H1 (cell line): ENCODE measurements at regions not wholly inside any gene's neighbourhood (a gene's known extent, or its start where the extent isn't known, plus 50 kb on each side); places are given as distances from the start of the nearest gene placed in this dataset.

Source experiments
- CTCF ChIA-PET: fragments of 300-600 bp; sonication (Branson Sonifier 250); formaldehyde crosslinking; loops from one replicate; lab custom pipeline; 2021; ENCODE audit not compliant: partially characterized antibody; lab: Charles Lee
- POLR2A ChIA-PET: fragments of 300-600 bp; sonication (Branson Sonifier 250); formaldehyde crosslinking; loops from one replicate; lab custom pipeline; 2021; ENCODE audit warnings: inconsistent platforms; ENCODE audit not compliant: partially characterized antibody; lab: Charles Lee
- DNase-seq, 2 experiments: peaks; one replicate each; pipeline versions ENCODE4 v3.0.0 to v3.0.0-alpha.2; 2010 to 2022; ENCODE audit warnings: low spot score in 2 of 2, low read depth in 1 of 2, mixed read lengths in 1 of 2
- FAIRE-seq: peaks from 2 replicates; lab custom pipeline; 2011; peaks lifted over from hg19 to GRCh38; lab: Jason Lieb, UNC
- H2AFZ ChIP-seq: 2 replicates; pipeline ENCODE4 v1.8.1; 2012; ENCODE audit warnings: low read length, inconsistent platforms
- H2AK5ac ChIP-seq: 2 replicates; pipeline ENCODE4 v1.6.1; 2013; ENCODE audit warnings: low read depth, low read length
- H2BK120ac ChIP-seq: replicated peaks from 2 replicates; pipeline ENCODE3; 2013; ENCODE audit warnings: low read depth, low read length, inconsistent platforms
- H2BK12ac ChIP-seq: 2 replicates; pipeline ENCODE4 v1.6.1; 2013; ENCODE audit warnings: low read depth, low read length
- H2BK15ac ChIP-seq: 2 replicates; pipeline ENCODE4 v1.6.1; 2013; ENCODE audit warnings: low read length
- H2BK20ac ChIP-seq: 2 replicates; pipeline ENCODE4 v1.6.1; 2013; ENCODE audit warnings: low read length
- H2BK5ac ChIP-seq: 2 replicates; pipeline ENCODE4 v1.6.1; 2013; ENCODE audit warnings: low read depth, low read length
- H3K14ac ChIP-seq: 2 replicates; pipeline ENCODE4 v1.6.1; 2013; ENCODE audit warnings: inconsistent platforms; ENCODE audit not compliant: insufficient read length
- H3K18ac ChIP-seq: 2 replicates; pipeline ENCODE4 v1.6.1; 2013; ENCODE audit warnings: low read length; ENCODE audit errors: extremely low read depth
- H3K23ac ChIP-seq: 2 replicates; pipeline ENCODE4 v1.6.1; 2013; ENCODE audit warnings: inconsistent platforms; ENCODE audit not compliant: insufficient read length
- H3K23me2 ChIP-seq: 2 replicates; pipeline ENCODE4 v1.6.1; 2013; ENCODE audit warnings: low read depth, low read length
- H3K27ac ChIP-seq: 2 replicates; pipeline ENCODE4 v1.6.1; 2011; ENCODE audit warnings: low read depth, low read length, inconsistent platforms
- H3K27me3 ChIP-seq, 4 experiments: replicated peaks in 1 of 4; 1 replicate in 1 of 4; 2 replicates in 3 of 4; pipeline versions ENCODE4 v1.6.1 to v1.8.1; 2011 to 2013; ENCODE audit warnings: low read length in 3 of 4, mild to moderate bottlenecking in 3 of 4, inconsistent platforms in 2 of 4, mixed read lengths in 2 of 4, moderate library complexity in 1 of 4; ENCODE audit not compliant: control insufficient read depth in 3 of 4, insufficient read depth in 3 of 4; ENCODE audit errors: extremely low read depth in 1 of 4
- H3K36me3 ChIP-seq, 4 experiments: 2 replicates each; pipeline versions ENCODE4 v1.6.1 to v1.8.1; 2011 to 2013; ENCODE audit warnings: mild to moderate bottlenecking in 4 of 4, low read length in 3 of 4, moderate library complexity in 2 of 4, control low read depth in 1 of 4, inconsistent platforms in 1 of 4; ENCODE audit not compliant: insufficient read depth in 4 of 4, control insufficient read depth in 2 of 4
- H3K4ac ChIP-seq: replicated peaks from 2 replicates; pipeline ENCODE3; 2013; ENCODE audit warnings: low read length, low read depth, mixed read lengths, inconsistent platforms; ENCODE audit not compliant: insufficient read length
- H3K4me1 ChIP-seq, 4 experiments: replicated peaks in 1 of 4; 1 replicate in 1 of 4; 2 replicates in 3 of 4; pipeline versions ENCODE4 v1.6.1 to v1.8.1; 2011 to 2013; ENCODE audit warnings: low read length in 3 of 4, inconsistent platforms in 2 of 4, mixed read lengths in 1 of 4; ENCODE audit not compliant: insufficient read depth in 4 of 4, control insufficient read depth in 3 of 4
- H3K4me2 ChIP-seq, 2 experiments: 2 replicates each; pipeline versions ENCODE4 v1.6.1 to v1.8.1; 2011 to 2013; ENCODE audit warnings: low read depth in 2 of 2, low read length in 2 of 2, control low read depth in 1 of 2, inconsistent platforms in 1 of 2, mild to moderate bottlenecking in 1 of 2; ENCODE audit not compliant: insufficient read depth in 1 of 2
- H3K4me3 ChIP-seq, 4 experiments: fragments of 200-600, 300-600 bp in 1 of 4; sonication (generic), shearing (Covaris generic), sonication (Bioruptor Twin) in 1 of 4; 2 replicates each; pipeline versions ENCODE4 v1.5.1 to v1.8.1; 2011 to 2016; ENCODE audit warnings: low read length in 4 of 4, low read depth in 3 of 4, control low read depth in 2 of 4, inconsistent platforms in 2 of 4, mild to moderate bottlenecking in 2 of 4, mixed read lengths in 1 of 4, moderate library complexity in 1 of 4; ENCODE audit not compliant: insufficient read depth in 2 of 4; ENCODE audit errors: extremely low read depth in 1 of 4
- H3K56ac ChIP-seq: replicated peaks from 2 replicates; pipeline ENCODE3; 2013; ENCODE audit warnings: low read depth, mild to moderate bottlenecking, mixed read lengths, low read length, inconsistent platforms; ENCODE audit not compliant: insufficient read length
- H3K79me1 ChIP-seq: 2 replicates; pipeline ENCODE4 v1.6.1; 2013; ENCODE audit warnings: low read depth, low read length, control low read depth
- H3K79me2 ChIP-seq, 2 experiments: 2 replicates each; pipeline versions ENCODE4 v1.6.1 to v1.8.1; 2012 to 2013; ENCODE audit warnings: low read length in 2 of 2, mild to moderate bottlenecking in 2 of 2, inconsistent platforms in 1 of 2; ENCODE audit not compliant: insufficient read depth in 2 of 2, control insufficient read depth in 1 of 2
- H3K9ac ChIP-seq, 4 experiments: replicated peaks in 1 of 4; 1 replicate in 1 of 4; 2 replicates in 3 of 4; pipeline versions ENCODE4 v1.6.1 to v1.8.1; 2011 to 2013; ENCODE audit warnings: low read depth in 3 of 4, low read length in 3 of 4, control low read depth in 2 of 4, mild to moderate bottlenecking in 2 of 4, moderate library complexity in 2 of 4, inconsistent platforms in 1 of 4; ENCODE audit errors: extremely low read depth in 1 of 4
- H3K9me3 ChIP-seq, 2 experiments: 2 replicates each; pipeline versions ENCODE4 v1.6.1 to v1.8.1; 2012 to 2013; ENCODE audit warnings: mild to moderate bottlenecking in 2 of 2, moderate library complexity in 2 of 2, control low read depth in 1 of 2, inconsistent platforms in 1 of 2, low read depth in 1 of 2, low read length in 1 of 2, mixed read lengths in 1 of 2; ENCODE audit not compliant: insufficient read depth in 2 of 2
- H4K20me1 ChIP-seq, 2 experiments: replicated peaks in 1 of 2; 2 replicates each; pipeline versions ENCODE3 to v1.8.1; 2011 to 2013; ENCODE audit warnings: inconsistent platforms in 2 of 2, low read length in 2 of 2, mild to moderate bottlenecking in 1 of 2; ENCODE audit not compliant: insufficient read depth in 2 of 2, control insufficient read depth in 1 of 2
- H4K5ac ChIP-seq: 2 replicates; pipeline ENCODE4 v1.6.1; 2013; ENCODE audit warnings: low read length, low read depth, mixed read lengths, inconsistent platforms; ENCODE audit not compliant: insufficient read length
- H4K8ac ChIP-seq: 2 replicates; pipeline ENCODE4 v1.8.0; 2013; ENCODE audit warnings: mild to moderate bottlenecking, moderate library complexity, low read length, inconsistent platforms; ENCODE audit not compliant: insufficient read depth; ENCODE audit errors: extremely low read depth
- H4K91ac ChIP-seq: replicated peaks from 2 replicates; pipeline ENCODE3; 2013; ENCODE audit warnings: low read length, mixed read lengths, inconsistent platforms; ENCODE audit not compliant: insufficient read length
- ATF2 ChIP-seq: IDR thresholded peaks from 2 replicates; pipeline ENCODE4 v1.6.1; 2012; ENCODE audit warnings: low read length, inconsistent platforms
- CBX5 ChIP-seq: fragments of 300-800, 300-1000 bp; sonication (generic); IDR thresholded peaks from 2 replicates; pipeline ENCODE4 v1.7.1; 2016; ENCODE audit warnings: antibody characterized with exemption, low read length, low read depth
- MAFK ChIP-seq: IDR thresholded peaks from 2 replicates; pipeline ENCODE4 v1.6.1; 2012; ENCODE audit warnings: low read depth, mild to moderate bottlenecking, improper control_type of control experiment, low read length
- MAX ChIP-seq: IDR thresholded peaks from 2 replicates; pipeline ENCODE4 v1.6.1; 2012; ENCODE audit warnings: inconsistent platforms
- SP2 ChIP-seq: IDR thresholded peaks from 2 replicates; pipeline ENCODE4 v1.6.1; 2012; ENCODE audit warnings: mild to moderate bottlenecking, low read length, inconsistent platforms
- TEAD4 ChIP-seq: IDR thresholded peaks from 2 replicates; pipeline ENCODE4 v1.6.1; 2012; ENCODE audit warnings: low read depth, low read length, inconsistent platforms, mixed read lengths
- WGBS, 2 experiments: shearing (Covaris generic) in 1 of 2; methylation state at CpG; one replicate each; pipeline versions ENCODE4 v1.1.6 to v1.1.7; 2013 to 2015; ENCODE audit warnings: low lambda C conversion rate in 2 of 2, mixed read lengths in 2 of 2, inconsistent platforms in 1 of 2, low coverage in 1 of 2, missing lambda C conversion rate in 1 of 2; ENCODE audit not compliant: insufficient replicate concordance in 2 of 2, insufficient coverage in 1 of 2, insufficient read length in 1 of 2; ENCODE audit errors: extremely low coverage in 1 of 2, missing lambda C conversion rate in 1 of 2; 5-methylcytosine and 5-hydroxymethylcytosine counted together

GRCh38 chr6:112979830-112980229 is 632.7 kb downstream of the RFPL4B start:
- Histone ChIP-seq H2AFZ (no peak overlapping the region), H3K27ac (no peak overlapping the region), H4K20me1 (no peaks in the 10 kb centered on the region), H3K18ac (no peak overlapping the region), H4K5ac (no peak overlapping the region), H3K27me3 (peaks cover 0 to 1% (median 0%) of the 10 kb centered on the region in 4 experiments; a peak in 1 of 7 replicates), H3K36me3 (no peaks in the 10 kb centered on the region), H3K14ac (no peak overlapping the region), H2BK12ac (no peak overlapping the region), H3K79me1 (no peaks in the 10 kb centered on the region), H2BK15ac (no peak overlapping the region), H3K9ac (no peak overlapping the region), H3K23ac (no peak overlapping the region), H4K8ac (no peak overlapping the region), H2BK20ac (no peak overlapping the region), H3K79me2 (no peaks in the 10 kb centered on the region)
- no peak for DNase-seq
- 97% methylated on average over 5 of the region's 5 CpGs; no CpG with 5 or more reads in 1 of the 2 experiments for WGBS, 2 experiments
- no peak for FAIRE-seq
- TF ChIP-seq TEAD4 (no peak), CBX5 (no peak), SP2 (no peak), MAFK (no peak), ATF2 (no peak), MAX (no peak)
- TF ChIP-seq, all 59 proteins: peak for 0
- H3K4ac ChIP-seq, result no peak overlapping the region
- H4K91ac ChIP-seq, result no peak overlapping the region
- no peak overlapping the region for H2BK5ac ChIP-seq
- H2AK5ac ChIP-seq, result no peak overlapping the region
- H3K56ac ChIP-seq, result no peak overlapping the region
- ChIA-PET CTCF (no interaction called here), POLR2A (no interaction called here)
- H3K23me2 ChIP-seq, result no peaks in the 10 kb centered on the region
- no peak overlapping the region for H3K4me3 ChIP-seq
- no peaks in the 10 kb centered on the region for H3K9me3 ChIP-seq
- H2BK120ac ChIP-seq, result no peak overlapping the region
- no peaks in the 10 kb centered on the region for H3K4me1 ChIP-seq
- H3K4me2 ChIP-seq, result no peak overlapping the region
